ENCODE measurements at regions not wholly inside any gene's neighbourhood (a gene's known extent, or its start where the extent isn't known, plus 50 kb on each side); places are given as distances from the start of the nearest gene placed in this dataset.

DNA sequence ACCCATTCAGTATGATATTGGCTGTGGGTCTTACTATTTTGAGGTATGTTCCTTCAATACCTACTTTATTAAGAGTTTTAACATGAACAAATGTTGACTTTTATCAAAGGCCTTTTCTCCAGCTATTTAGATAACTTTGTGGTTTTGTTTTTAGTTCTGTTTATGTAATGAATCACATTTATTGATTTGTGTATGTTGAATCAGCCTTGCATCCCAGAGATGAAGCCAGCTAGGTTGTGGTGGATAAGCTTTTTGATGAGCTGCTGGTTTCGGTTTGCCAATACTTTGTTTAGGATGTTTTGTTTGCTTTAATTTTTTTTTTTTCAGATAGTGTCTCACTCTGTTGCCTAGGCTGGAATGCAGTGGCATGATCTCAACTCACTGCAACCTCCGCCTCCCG lies 609.0 kb upstream of the COX7C start:
- peaks cover 25 to 34% of the 10 kb centered on the region in 2 donors for H3K9me3 Mint-ChIP-seq
- no peak for DNase-seq (ENCODE audit: low spot score in 2 of 2)
- H3K36me3 Mint-ChIP-seq: peaks cover 0 to 5% of the 10 kb centered on the region in 2 donors
- ATAC-seq: no peak
- H3K27ac Mint-ChIP-seq: no peak overlapping the region

DNA sequence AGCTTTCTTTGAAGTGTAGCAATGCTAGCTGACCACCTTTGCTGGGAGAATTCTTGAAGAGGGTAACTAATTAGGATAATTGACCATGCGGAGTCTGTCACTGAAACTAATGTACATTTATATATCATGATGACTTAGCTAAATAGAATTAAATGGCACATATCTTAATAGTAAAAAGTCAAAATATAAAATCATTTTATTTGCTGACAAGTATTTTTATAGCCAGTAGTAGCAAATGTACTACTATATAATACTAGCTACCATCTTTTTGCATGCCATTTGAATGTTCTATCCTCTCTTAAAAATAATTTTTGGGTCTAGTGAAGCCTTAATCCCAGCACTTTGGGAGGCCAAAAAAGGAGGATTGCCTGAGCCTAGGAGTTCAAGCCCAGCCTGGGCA lies 605.8 kb upstream of the COX7C start:
- Mint-ChIP-seq H3K27ac (no peak overlapping the region), H3K9me3 (peaks cover 25 to 36% of the 10 kb centered on the region in 2 donors), H3K36me3 (peaks cover 0 to 5% of the 10 kb centered on the region in 2 donors)
- DNase-seq (ENCODE audit: low spot score in 2 of 2) (no peak), ATAC-seq (no peak)

DNA sequence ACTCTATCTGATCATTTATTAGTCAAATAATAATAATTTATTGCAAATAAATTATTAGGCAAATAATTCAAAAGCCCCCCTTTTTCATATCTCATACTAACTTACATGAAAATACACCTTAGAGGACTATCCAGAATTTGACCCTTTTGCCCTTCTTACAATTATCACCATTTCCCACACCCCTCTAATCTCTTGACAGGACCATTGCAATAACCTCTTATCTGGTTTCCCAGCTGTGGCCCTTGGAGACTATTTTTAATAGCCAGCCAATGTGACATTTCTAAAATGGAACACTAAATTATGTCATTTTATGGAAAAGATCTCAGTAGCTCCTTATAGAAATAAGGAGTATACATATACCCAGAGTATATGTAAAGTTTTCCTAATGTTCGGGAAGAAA lies 588.4 kb upstream of the COX7C start:
- ATAC-seq (no peak), DNase-seq (ENCODE audit: low spot score in 2 of 2) (no peak)
- Mint-ChIP-seq H3K36me3 (no peaks in the 10 kb centered on the region), H3K27ac (no peak overlapping the region), H3K9me3 (peaks cover 6 to 7% of the 10 kb centered on the region in 2 donors)

DNA sequence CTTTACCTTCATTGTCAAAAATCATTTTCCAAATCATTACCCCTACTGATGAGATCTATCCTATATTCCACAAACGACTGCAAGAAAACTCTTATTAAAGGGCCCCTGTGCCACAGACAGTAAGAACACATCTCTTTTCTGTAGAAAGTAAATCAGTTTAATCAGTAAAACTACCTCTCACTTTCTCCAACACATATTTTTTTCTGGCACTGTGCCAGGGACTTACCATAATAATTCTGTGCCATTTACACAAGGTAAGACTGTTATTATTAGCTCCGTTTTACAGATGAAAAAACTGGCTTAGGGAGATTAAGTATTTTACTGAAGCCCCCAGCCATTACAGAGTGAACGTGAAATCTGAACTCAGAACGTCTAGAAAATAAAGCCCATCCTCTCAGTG lies 587.0 kb upstream of the COX7C start:
- DNase-seq (ENCODE audit: low spot score in 2 of 2) (no peak), ATAC-seq (no peak)
- no peaks in the 10 kb centered on the region for H3K36me3 Mint-ChIP-seq
- H3K27ac Mint-ChIP-seq: no peak overlapping the region
- H3K9me3 Mint-ChIP-seq: peaks cover 7 to 8% of the 10 kb centered on the region in 2 donors

DNA sequence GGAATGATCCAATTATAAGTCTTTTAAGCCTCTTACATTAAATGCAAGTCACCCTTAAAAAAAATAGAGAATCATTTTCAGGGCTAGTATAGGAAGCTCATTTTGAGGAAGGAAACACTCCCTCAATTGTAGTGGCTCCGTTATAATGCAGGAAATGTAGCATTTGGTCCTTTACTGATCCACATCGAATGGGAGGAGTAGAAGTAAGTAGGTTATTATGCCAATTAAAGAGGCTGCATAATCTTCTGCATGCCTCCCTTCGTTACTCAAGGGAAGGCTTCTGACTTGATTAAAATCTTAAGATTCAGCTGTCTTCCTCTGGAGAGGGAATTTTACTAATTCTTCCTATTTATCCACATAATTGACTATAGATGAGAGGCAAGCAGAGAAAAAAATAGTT lies 579.2 kb upstream of the COX7C start:
- Mint-ChIP-seq H3K27ac (no peak overlapping the region), H3K36me3 (no peaks in the 10 kb centered on the region), H3K9me3 (peaks cover 11 to 21% of the 10 kb centered on the region in 2 donors)
- ATAC-seq: no peak
- no peak for DNase-seq (ENCODE audit: low spot score in 2 of 2)

DNA sequence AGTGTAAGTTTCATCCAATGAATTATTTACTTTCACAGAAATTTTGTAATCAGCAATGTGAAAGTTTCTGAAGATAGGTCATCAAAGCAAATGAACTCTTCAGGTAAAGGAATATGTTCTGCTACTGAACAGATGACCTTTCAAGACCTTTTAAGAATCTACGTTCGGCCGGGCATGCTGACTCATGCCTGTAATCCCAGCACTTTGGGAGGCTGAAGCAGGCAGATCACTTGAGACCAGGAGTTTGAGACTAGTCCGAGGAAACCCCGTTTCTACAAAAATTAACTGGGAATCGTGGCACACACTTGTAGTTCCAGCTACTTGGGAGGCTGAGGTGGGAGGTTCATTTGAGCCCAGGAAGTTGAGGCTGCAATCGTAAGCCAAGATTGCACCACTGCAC lies 578.4 kb upstream of the COX7C start:
- ATAC-seq: no peak
- no peak for DNase-seq (ENCODE audit: low spot score in 2 of 2)
- H3K27ac Mint-ChIP-seq: no peak overlapping the region
- H3K9me3 Mint-ChIP-seq: peaks cover 4 to 18% of the 10 kb centered on the region in 2 donors
- H3K36me3 Mint-ChIP-seq: no peaks in the 10 kb centered on the region

DNA sequence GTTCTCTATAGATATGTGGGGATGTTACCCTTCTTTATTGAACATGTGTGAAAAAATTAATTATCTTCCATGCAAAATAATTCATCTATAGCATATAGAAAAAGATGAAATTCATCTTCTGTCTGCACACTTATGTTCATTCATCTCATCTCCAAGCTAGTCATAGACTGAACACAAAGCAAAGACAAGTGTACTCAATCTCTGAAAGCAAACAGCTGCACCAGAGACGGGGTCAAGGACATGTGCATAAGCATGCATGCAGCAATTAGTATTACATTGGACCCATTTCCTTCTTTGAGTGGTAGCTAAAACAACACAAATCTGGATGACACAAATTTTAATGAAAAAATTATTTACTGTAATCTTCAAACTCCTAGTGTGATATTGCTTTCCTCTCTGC lies 547.0 kb upstream of the COX7C start:
- no peak for DNase-seq (ENCODE audit: low spot score in 2 of 2)
- no peaks in the 10 kb centered on the region for H3K36me3 Mint-ChIP-seq
- ATAC-seq: no peak
- H3K9me3 Mint-ChIP-seq: peaks cover 4 to 12% of the 10 kb centered on the region in 2 donors
- no peak overlapping the region for H3K27ac Mint-ChIP-seq

DNA sequence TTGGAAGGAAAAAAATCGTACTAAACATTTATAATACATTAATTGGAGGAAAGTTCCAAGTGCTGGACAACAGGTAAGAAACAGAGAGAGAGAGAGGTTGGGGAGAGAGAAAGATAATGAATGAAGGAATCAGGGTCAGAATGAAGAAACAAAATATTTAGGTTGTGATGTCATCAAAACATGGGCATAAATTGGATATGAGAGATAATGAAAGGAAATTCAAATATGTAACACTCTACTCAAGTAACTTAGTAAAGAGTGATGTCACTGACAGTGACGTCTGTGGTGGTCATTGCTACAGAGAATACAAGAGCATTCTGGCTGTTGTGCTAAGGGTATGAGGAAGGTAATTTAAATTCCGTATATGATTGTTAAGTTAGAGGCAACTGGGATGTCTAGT lies 543.4 kb upstream of the COX7C start:
- Mint-ChIP-seq H3K36me3 (no peaks in the 10 kb centered on the region), H3K9me3 (peaks cover 0 to 7% of the 10 kb centered on the region in 2 donors), H3K27ac (no peak overlapping the region)
- DNase-seq (ENCODE audit: low spot score in 2 of 2) (no peak), ATAC-seq (no peak)

DNA sequence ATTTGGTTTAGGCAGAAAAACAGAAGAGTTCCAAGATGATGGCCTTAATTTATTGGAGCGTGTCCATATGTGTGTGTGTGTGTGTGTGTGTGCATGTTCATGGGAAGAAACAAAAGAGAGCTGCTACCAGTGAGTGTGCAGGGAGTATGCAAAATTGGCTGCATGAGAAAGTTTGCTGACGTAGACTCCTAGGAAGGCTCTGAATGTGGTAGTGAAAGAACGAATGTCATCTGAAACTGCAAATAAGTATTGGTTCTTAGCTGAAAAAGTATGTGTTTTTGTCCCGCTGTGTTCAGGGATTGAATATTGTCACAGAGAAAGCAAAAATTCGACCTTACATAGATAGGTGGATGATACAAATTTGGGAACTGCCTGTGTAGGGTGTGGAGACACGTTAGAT lies 542.6 kb upstream of the COX7C start:
- H3K9me3 Mint-ChIP-seq: peaks cover 0 to 10% of the 10 kb centered on the region in 2 donors
- ATAC-seq: no peak
- no peaks in the 10 kb centered on the region for H3K36me3 Mint-ChIP-seq
- no peak for DNase-seq (ENCODE audit: low spot score in 2 of 2)
- no peak overlapping the region for H3K27ac Mint-ChIP-seq

DNA sequence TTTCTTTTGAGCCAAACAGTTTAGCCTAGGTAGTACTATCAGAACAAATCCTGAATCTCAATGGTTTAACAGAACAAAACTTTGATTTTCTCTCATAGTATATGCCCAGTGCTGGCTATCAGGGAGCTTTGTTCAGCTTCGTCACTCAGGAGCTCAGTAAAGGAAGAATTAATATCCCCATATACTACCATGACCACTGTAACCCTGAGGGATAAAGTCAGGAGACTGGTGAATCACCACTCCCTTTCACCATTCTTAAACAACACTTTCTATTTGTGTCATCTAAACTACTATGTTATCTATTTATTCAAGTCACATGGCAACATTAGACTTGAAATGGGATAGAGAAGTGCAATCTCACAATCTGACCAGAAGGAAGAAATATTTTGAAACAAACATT lies 522.6 kb upstream of the COX7C start:
- Mint-ChIP-seq H3K27ac (no peak overlapping the region), H3K36me3 (no peaks in the 10 kb centered on the region), H3K9me3 (peaks cover 0 to 6% of the 10 kb centered on the region in 2 donors)
- DNase-seq (ENCODE audit: low spot score in 2 of 2) (no peak), ATAC-seq (no peak)

DNA sequence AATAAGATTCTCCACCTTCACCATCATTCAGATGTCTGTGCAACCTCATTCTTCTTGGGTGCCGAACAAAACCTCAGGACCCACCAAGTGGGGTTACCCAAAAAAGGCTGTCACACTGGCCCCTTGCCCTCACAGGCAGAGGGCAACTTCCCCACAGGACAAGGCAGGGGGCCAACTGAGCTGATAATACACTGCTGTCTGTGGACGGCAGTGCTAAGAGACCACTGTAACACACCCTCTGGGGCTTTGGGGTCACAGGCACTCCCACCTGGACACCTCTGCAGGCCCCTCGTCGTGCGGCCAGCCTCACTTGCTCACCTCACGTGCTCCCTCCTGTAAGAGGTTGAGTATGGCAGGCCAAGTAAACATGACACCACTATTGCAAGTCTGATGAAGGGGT lies 515.8 kb upstream of the COX7C start:
- DNase-seq (ENCODE audit: low spot score in 2 of 2) (no peak), ATAC-seq (no peak)
- Mint-ChIP-seq H3K27ac (no peak overlapping the region), H3K36me3 (no peaks in the 10 kb centered on the region), H3K9me3 (peaks cover 0 to 4% of the 10 kb centered on the region in 2 donors)

DNA sequence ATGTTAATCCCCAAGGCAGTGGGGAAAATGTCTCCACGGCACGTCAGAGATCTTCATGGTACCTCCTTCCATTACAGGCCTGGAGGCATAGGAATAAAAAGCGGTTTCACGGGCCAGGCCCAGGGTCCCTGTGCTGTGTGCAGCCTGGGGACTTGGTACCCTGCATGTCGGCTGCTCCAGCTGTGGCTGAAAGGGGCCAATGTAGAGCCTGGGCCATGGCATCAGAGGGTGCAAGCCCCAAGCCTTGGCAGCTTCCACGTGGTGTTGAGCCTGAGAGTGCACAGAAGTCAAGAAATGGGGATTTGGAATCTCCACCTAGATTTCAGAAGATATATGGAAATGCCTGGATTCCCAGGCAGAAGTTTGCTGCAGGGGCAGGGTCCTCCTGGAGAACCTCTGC lies 508.9 kb upstream of the COX7C start:
- Mint-ChIP-seq H3K27ac (no peak overlapping the region), H3K36me3 (no peaks in the 10 kb centered on the region), H3K9me3 (peaks cover 8 to 17% of the 10 kb centered on the region in 2 donors)
- no peak for ATAC-seq
- DNase-seq (ENCODE audit: low spot score in 2 of 2): no peak

DNA sequence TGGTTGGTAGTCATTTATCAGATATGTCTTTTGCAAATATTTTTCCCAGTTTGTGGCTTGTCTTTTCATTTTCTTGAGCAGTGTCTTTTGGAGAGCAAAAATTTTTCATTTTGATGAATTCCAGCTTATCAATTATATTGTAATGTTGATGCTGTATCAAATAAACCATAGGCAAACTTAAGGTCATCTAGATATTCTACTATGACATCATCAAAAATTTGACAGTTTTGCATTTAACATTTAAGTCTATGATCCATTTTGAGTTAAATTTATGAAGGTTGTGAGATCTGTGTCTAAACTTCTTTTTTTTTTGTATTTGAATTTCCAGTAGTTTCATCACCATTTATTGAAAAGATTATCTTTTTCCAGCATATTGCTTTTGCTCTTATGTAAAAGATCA lies 505.5 kb upstream of the COX7C start:
- DNase-seq (ENCODE audit: low spot score in 2 of 2) (no peak), ATAC-seq (no peak)
- H3K36me3 Mint-ChIP-seq: no peaks in the 10 kb centered on the region
- H3K9me3 Mint-ChIP-seq: peaks cover 8 to 17% of the 10 kb centered on the region in 2 donors
- no peak overlapping the region for H3K27ac Mint-ChIP-seq

DNA sequence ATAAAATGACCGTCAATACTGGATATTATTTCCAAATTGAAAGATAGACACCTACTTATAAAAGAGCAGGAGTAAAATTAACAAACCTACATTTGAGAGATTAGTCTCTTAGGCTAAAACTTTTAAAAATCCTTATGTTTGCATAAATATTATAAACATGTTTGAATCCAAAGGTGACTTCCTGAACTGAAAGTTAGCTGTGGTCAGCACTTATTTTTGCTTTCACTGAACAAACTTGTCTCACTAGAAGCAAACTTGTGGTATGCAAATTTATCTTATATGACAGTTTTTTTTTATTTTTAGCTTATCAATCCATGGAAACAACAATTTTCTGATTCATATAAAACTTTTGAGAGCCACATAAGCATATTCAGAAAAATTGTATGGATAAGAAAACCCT lies 502.6 kb upstream of the COX7C start:
- ATAC-seq: no peak
- Mint-ChIP-seq H3K36me3 (no peaks in the 10 kb centered on the region), H3K27ac (no peak overlapping the region), H3K9me3 (peaks cover 8 to 12% of the 10 kb centered on the region in 2 donors)
- no peak for DNase-seq (ENCODE audit: low spot score in 2 of 2)

DNA sequence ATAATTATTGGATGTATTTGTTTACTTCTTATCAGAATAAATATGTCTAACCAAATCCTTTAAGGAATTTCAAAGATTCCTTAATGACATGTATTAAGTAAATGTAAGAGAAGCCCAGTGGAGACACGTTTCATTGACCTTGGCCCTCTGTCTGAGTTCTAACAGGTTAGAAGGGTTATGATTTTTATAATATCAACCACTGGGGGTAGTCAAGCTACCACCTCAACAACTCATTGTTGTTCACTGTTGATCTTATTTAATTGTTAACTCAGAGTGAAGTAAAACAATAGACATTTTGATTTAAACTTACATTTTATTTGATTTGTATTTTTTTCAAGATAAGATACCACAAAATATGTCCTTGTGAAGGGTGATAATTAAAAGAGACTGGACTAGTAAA lies 499.2 kb upstream of the COX7C start:
- Mint-ChIP-seq H3K9me3 (peaks cover 0 to 12% of the 10 kb centered on the region in 2 donors), H3K36me3 (no peaks in the 10 kb centered on the region), H3K27ac (no peak overlapping the region)
- DNase-seq (ENCODE audit: low spot score in 2 of 2) (no peak), ATAC-seq (no peak)

DNA sequence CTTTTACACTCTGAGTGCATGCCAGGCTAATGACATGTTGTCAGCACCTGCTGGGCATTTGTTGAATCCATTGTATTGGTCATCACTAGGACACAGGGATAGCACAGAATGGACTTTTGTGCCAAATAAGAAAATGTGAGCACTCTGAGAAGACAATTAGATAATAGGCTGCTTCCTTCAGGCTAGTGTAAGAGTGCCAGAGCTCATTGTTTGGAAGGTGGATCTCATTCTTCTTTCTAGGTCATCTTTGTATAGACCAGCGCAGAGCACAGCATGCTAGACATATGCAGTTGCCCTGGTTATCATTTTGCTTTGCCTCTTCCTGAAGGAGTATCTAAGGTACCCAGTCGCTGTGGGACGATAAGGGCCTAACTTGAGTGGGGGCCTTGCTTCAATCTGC lies 493.4 kb upstream of the COX7C start:
- H3K27ac Mint-ChIP-seq: no peak overlapping the region
- DNase-seq (ENCODE audit: low spot score in 2 of 2) (no peak), ATAC-seq (no peak)
- no peaks in the 10 kb centered on the region for H3K36me3 Mint-ChIP-seq
- H3K9me3 Mint-ChIP-seq: peaks cover 0 to 9% of the 10 kb centered on the region in 2 donors

DNA sequence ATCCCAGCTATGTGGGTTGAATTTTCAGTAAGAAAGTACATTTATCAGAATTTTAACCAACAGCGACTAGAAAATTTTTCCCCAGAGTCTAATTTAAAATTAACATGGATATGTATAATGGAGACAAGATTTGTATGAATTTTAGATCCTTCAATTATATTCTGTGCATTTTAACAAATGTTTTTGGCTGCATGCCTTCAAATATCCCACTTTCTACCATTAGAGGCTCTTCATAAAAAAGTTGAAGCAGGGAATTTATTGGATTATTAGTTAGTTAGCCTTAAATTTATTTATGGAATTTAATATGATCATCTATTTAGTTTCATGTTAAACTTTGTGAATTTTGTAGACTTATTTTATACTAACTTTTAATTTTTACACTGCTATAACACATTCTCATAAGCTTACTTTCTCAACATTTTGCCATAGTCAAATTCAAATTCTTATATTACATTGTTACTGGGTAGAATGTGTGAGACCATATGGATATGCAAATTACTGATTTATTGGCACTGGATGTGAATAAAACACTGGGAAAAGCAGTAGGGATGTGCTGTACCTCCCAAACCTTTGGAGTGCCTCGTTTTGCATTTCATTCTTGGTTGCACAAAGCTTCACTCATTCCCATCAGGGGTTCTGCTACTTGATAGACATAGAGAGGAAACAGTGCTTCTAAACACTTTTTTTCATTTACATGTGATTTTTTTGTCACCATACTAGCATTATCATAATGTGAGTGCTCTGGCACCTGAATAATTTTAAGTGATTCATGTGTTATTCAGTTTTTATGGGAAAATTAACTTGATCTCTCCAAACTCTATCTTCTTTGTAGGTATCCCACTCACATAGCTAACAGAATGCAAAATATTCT lies 491.8 kb upstream of the COX7C start:
- no peak for DNase-seq (ENCODE audit: low spot score in 2 of 2)
- H3K27ac Mint-ChIP-seq: no peak overlapping the region
- peaks cover 0 to 3% of the 10 kb centered on the region in 2 donors for H3K9me3 Mint-ChIP-seq
- ATAC-seq: no peak
- H3K36me3 Mint-ChIP-seq: no peaks in the 10 kb centered on the region

DNA sequence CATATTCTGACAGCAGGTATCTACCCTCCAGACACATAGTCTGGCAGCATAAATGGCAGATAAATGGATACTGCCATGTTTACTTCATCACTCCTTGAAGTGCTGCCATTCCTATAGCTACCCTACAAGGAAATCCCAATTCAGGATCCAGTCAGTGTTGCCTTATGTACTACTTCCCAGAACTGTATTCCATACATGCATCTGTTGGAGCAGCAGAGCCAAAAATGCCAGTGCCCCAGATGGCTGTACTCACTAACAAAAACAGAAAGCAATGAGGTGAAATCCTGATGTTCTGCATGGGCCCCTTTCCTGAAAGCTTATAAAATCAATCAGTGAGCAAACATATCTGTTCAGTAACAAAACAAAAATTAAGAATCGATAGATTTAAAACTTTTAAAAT lies 490.0 kb upstream of the COX7C start:
- Mint-ChIP-seq H3K9me3 (no peaks in the 10 kb centered on the region), H3K27ac (no peak overlapping the region), H3K36me3 (no peaks in the 10 kb centered on the region)
- ATAC-seq: no peak
- no peak for DNase-seq (ENCODE audit: low spot score in 2 of 2)

Data from activated naive CD4-positive, alpha-beta T cell treated with anti-CD3 and anti-CD28 coated beads, Interleukin-2, amount 50 U/mL, for 72 hours (primary cell).